Endothelial cell of umbilical vein (primary cell): ENCODE measurements at regions not wholly inside any gene's neighbourhood (a gene's known extent, or its start where the extent isn't known, plus 50 kb on each side); places are given as distances from the start of the nearest gene placed in this dataset.

Source experiments
- CTCF ChIP-seq, 2 donors: IDR thresholded peaks; 1 replicate in 1 of 2; 2 replicates in 1 of 2; pipeline ENCODE4 v1.5.1; 2011; ENCODE audit warnings: low read length in 2 of 2, mild to moderate bottlenecking in 2 of 2, moderate library complexity in 2 of 2, control low read depth in 1 of 2, inconsistent platforms in 1 of 2, low read depth in 1 of 2; ENCODE audit not compliant: insufficient read depth in 1 of 2; ENCODE audit errors: extremely low read depth in 1 of 2
- EZH2 ChIP-seq: IDR thresholded peaks from 2 replicates; pipeline ENCODE4 v1.6.1; 2012; ENCODE audit warnings: borderline replicate concordance, low read depth, mild to moderate bottlenecking, moderate library complexity, low read length, inconsistent platforms; ENCODE audit not compliant: severe bottlenecking

GRCh38 chrX:121649417-121649816 lies 602.0 kb downstream of the GLUD2 start:
- no peak for TF ChIP-seq CTCF (IDR thresholded peaks at IDR 0.05; ENCODE audit: extremely low read depth in 1 of 2, insufficient read depth in 1 of 2, low read depth in 1 of 2, low read length in 2 of 2)
- no peak for TF ChIP-seq EZH2
